ENCODE measurements at regions not wholly inside any gene's neighbourhood (a gene's known extent, or its start where the extent isn't known, plus 50 kb on each side); places are given as distances from the start of the nearest gene placed in this dataset.

GRCh38 chr10:71049994-71050393 lies 161.6 kb upstream of the PCBD1 start:
- Mint-ChIP-seq H3K9me3 (no peaks in the 10 kb centered on the region), H3K27ac (no peak overlapping the region), H3K4me1 (no peaks in the 10 kb centered on the region), H3K4me3 (no peak overlapping the region), H3K27me3 (ENCODE audit: low read depth in 2 of 2) (peaks cover 0 to 5% of the 10 kb centered on the region in 2 donors), H3K36me3 (no peaks in the 10 kb centered on the region)
- DNase-seq (no peak), ATAC-seq (no peak)
- no peak overlapping the region for H3K27ac ChIP-seq (ENCODE audit: low read length)
- no peaks in the 10 kb centered on the region for H3K9me3 ChIP-seq (ENCODE audit: control insufficient read depth, insufficient read depth, low read length)
- intact Hi-C loops (cut with micrococcal nuclease) = no loop called here
- H3K36me3 ChIP-seq (ENCODE audit: control insufficient read depth, insufficient read depth, low read length) = no peaks in the 10 kb centered on the region
- no peak overlapping the region for H3K4me3 ChIP-seq (ENCODE audit: low read length)
- H3K4me1 ChIP-seq (ENCODE audit: control insufficient read depth, insufficient read depth, low read length) = no peaks in the 10 kb centered on the region
- WGBS (ENCODE audit: insufficient coverage) = 80% methylated on average over 6 of the region's 6 CpGs
- H3K27me3 ChIP-seq (ENCODE audit: control insufficient read depth, insufficient read depth, low read length) = no peaks in the 10 kb centered on the region
- TF ChIP-seq, protein P1, sequence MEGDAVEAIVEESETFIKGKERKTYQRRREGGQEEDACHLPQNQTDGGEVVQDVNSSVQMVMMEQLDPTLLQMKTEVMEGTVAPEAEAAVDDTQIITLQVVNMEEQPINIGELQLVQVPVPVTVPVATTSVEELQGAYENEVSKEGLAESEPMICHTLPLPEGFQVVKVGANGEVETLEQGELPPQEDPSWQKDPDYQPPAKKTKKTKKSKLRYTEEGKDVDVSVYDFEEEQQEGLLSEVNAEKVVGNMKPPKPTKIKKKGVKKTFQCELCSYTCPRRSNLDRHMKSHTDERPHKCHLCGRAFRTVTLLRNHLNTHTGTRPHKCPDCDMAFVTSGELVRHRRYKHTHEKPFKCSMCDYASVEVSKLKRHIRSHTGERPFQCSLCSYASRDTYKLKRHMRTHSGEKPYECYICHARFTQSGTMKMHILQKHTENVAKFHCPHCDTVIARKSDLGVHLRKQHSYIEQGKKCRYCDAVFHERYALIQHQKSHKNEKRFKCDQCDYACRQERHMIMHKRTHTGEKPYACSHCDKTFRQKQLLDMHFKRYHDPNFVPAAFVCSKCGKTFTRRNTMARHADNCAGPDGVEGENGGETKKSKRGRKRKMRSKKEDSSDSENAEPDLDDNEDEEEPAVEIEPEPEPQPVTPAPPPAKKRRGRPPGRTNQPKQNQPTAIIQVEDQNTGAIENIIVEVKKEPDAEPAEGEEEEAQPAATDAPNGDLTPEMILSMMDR (IDR thresholded peaks at IDR 0.05) = no peak

- Mint-ChIP-seq H3K27me3 (ENCODE audit: low read depth in 2 of 2) (peaks cover 0 to 5% of the 10 kb centered on the region in 2 donors), H3K27ac (no peak overlapping the region), H3K9me3 (no peaks in the 10 kb centered on the region), H3K4me1 (no peaks in the 10 kb centered on the region), H3K36me3 (no peaks in the 10 kb centered on the region), H3K4me3 (no peak overlapping the region)
- 91% methylated on average over 9 of the region's 9 CpGs for WGBS (ENCODE audit: insufficient coverage)
- no peak overlapping the region for H3K4me3 ChIP-seq (ENCODE audit: low read length)
- H3K36me3 ChIP-seq (ENCODE audit: control insufficient read depth, insufficient read depth, low read length) = no peaks in the 10 kb centered on the region
- H3K27ac ChIP-seq (ENCODE audit: low read length) = no peak overlapping the region
- no peaks in the 10 kb centered on the region for H3K27me3 ChIP-seq (ENCODE audit: control insufficient read depth, insufficient read depth, low read length)
- no peak for ATAC-seq
- no peaks in the 10 kb centered on the region for H3K9me3 ChIP-seq (ENCODE audit: control insufficient read depth, insufficient read depth, low read length)
- DNase-seq = no peak
- H3K4me1 ChIP-seq (ENCODE audit: control insufficient read depth, insufficient read depth, low read length) = no peaks in the 10 kb centered on the region
- intact Hi-C loops (cut with micrococcal nuclease) = no loop called here
- TF ChIP-seq, protein P1 (IDR thresholded peaks at IDR 0.05) = no peak
Measured at GRCh38 chr10:71052076-71052660, 160.2 kb upstream of the UNC5B start.

- H3K27me3 Mint-ChIP-seq (ENCODE audit: low read depth in 2 of 2) = peaks cover 0 to 5% of the 10 kb centered on the region in 2 donors
- 86% methylated on average over 4 of the region's 4 CpGs for WGBS (ENCODE audit: insufficient coverage)
- ATAC-seq (no peak), DNase-seq (no peak)
- TF ChIP-seq, protein P1 (IDR thresholded peaks at IDR 0.05) = no peak
- Histone ChIP-seq H3K27me3 (ENCODE audit: control insufficient read depth, insufficient read depth, low read length) (no peaks in the 10 kb centered on the region), H3K4me3 (ENCODE audit: low read length) (no peak overlapping the region), H3K27ac (ENCODE audit: low read length) (no peak overlapping the region), H3K36me3 (ENCODE audit: control insufficient read depth, insufficient read depth, low read length) (no peaks in the 10 kb centered on the region), H3K9me3 (ENCODE audit: control insufficient read depth, insufficient read depth, low read length) (no peaks in the 10 kb centered on the region), H3K4me1 (ENCODE audit: control insufficient read depth, insufficient read depth, low read length) (no peaks in the 10 kb centered on the region)
- H3K9me3 Mint-ChIP-seq = no peaks in the 10 kb centered on the region
- intact Hi-C loops (cut with micrococcal nuclease) = no loop called here
- no peak overlapping the region for H3K4me3 Mint-ChIP-seq
- H3K36me3 Mint-ChIP-seq = no peaks in the 10 kb centered on the region
- no peaks in the 10 kb centered on the region for H3K4me1 Mint-ChIP-seq
- no peak overlapping the region for H3K27ac Mint-ChIP-seq
Measured at GRCh38 chr10:71052708-71053107, 159.7 kb upstream of the UNC5B start.
